H9 (cell line): ENCODE measurements at regions not wholly inside any gene's neighbourhood (a gene's known extent, or its start where the extent isn't known, plus 50 kb on each side); places are given as distances from the start of the nearest gene placed in this dataset.

Source experiments
- DNase-seq: peaks from one replicate; pipeline ENCODE4 v3.0.0-alpha.2; 2017
- H2AFZ ChIP-seq: one replicate; pipeline ENCODE4 v1.6.1; 2013; ENCODE audit warnings: mild to moderate bottlenecking, low read length, control low read depth, moderate library complexity
- H2AK5ac ChIP-seq: 2 replicates; pipeline ENCODE4 v1.6.1; 2013; ENCODE audit warnings: low read length, control low read depth, mixed read lengths; ENCODE audit not compliant: insufficient read length
- H2BK120ac ChIP-seq: one replicate; pipeline ENCODE4 v1.6.1; 2013; ENCODE audit warnings: low read depth, mild to moderate bottlenecking, low read length, control low read depth, inconsistent platforms; ENCODE audit not compliant: poor library complexity, severe bottlenecking
- H2BK12ac ChIP-seq: 2 replicates; pipeline ENCODE4 v1.6.1; 2013; ENCODE audit warnings: low read length, control low read depth, mixed read lengths, low read depth; ENCODE audit not compliant: insufficient read length
- H2BK15ac ChIP-seq: 2 replicates; pipeline ENCODE4 v1.6.1; 2013; ENCODE audit warnings: low read depth, low read length, control low read depth
- H2BK20ac ChIP-seq: one replicate; pipeline ENCODE4 v1.6.1; 2013; ENCODE audit warnings: low read depth, mild to moderate bottlenecking, low read length, control low read depth, inconsistent platforms; ENCODE audit not compliant: poor library complexity, severe bottlenecking
- H2BK5ac ChIP-seq: 2 replicates; pipeline ENCODE4 v1.6.1; 2013; ENCODE audit warnings: low read length, control low read depth, mixed read lengths; ENCODE audit not compliant: insufficient read length
- H3K14ac ChIP-seq: 2 replicates; pipeline ENCODE4 v1.6.1; 2013; ENCODE audit warnings: low read length, control low read depth; ENCODE audit not compliant: insufficient read depth
- H3K18ac ChIP-seq: 2 replicates; pipeline ENCODE4 v1.6.1; 2013; ENCODE audit warnings: low read depth, mild to moderate bottlenecking, mixed read lengths, low read length, control low read depth; ENCODE audit not compliant: insufficient read length
- H3K23ac ChIP-seq: 2 replicates; pipeline ENCODE4 v1.6.1; 2013; ENCODE audit warnings: low read length, control low read depth, mixed read lengths, low read depth; ENCODE audit not compliant: insufficient read length
- H3K23me2 ChIP-seq: 2 replicates; pipeline ENCODE4 v1.6.1; 2013; ENCODE audit warnings: low read depth, mild to moderate bottlenecking, mixed read lengths, low read length, control low read depth; ENCODE audit not compliant: insufficient read length, poor library complexity, severe bottlenecking
- H3K27ac ChIP-seq: 2 replicates; pipeline ENCODE4 v1.5.1; 2013; ENCODE audit warnings: low read length, control low read depth, mixed read lengths, low read depth; ENCODE audit not compliant: insufficient read length
- H3K27me3 ChIP-seq: 2 replicates; pipeline ENCODE4 v1.6.1; 2013; ENCODE audit warnings: low read length, control low read depth, inconsistent platforms; ENCODE audit not compliant: insufficient read depth
- H3K4ac ChIP-seq: 2 replicates; pipeline ENCODE4 v1.6.1; 2013; ENCODE audit warnings: low read depth, mild to moderate bottlenecking, control low read depth, inconsistent platforms, low read length, moderate library complexity
- H3K4me1 ChIP-seq: 2 replicates; pipeline ENCODE4 v1.6.1; 2013; ENCODE audit warnings: low read length, control low read depth, inconsistent platforms; ENCODE audit not compliant: insufficient read depth
- H3K4me2 ChIP-seq: 2 replicates; pipeline ENCODE4 v1.6.1; 2013; ENCODE audit warnings: low read length, control low read depth, mixed read lengths; ENCODE audit not compliant: insufficient read length, insufficient read depth
- H3K56ac ChIP-seq: 2 replicates; pipeline ENCODE4 v1.6.1; 2013; ENCODE audit warnings: low read depth, mild to moderate bottlenecking, mixed read lengths, low read length, control low read depth; ENCODE audit not compliant: insufficient read length
- H3K79me1 ChIP-seq: 2 replicates; pipeline ENCODE4 v1.6.1; 2013; ENCODE audit warnings: low read depth, mild to moderate bottlenecking, moderate library complexity, low read length, control low read depth, inconsistent platforms; ENCODE audit not compliant: insufficient read depth, poor library complexity, severe bottlenecking
- H3K79me2 ChIP-seq: 2 replicates; pipeline ENCODE4 v1.6.1; 2013; ENCODE audit warnings: low read length, control low read depth, inconsistent platforms; ENCODE audit not compliant: insufficient read depth
- H3K9ac ChIP-seq: 2 replicates; pipeline ENCODE4 v1.6.1; 2013; ENCODE audit warnings: low read length, control low read depth, mixed read lengths; ENCODE audit not compliant: insufficient read length; ENCODE audit errors: extremely low read depth
- H3K9me3 ChIP-seq: one replicate; pipeline ENCODE4 v1.6.1; 2013; ENCODE audit warnings: low read depth, low read length, inconsistent platforms; ENCODE audit not compliant: control insufficient read depth
- H3T11ph ChIP-seq: one replicate; pipeline ENCODE4 v1.6.1; 2013; ENCODE audit warnings: mild to moderate bottlenecking, low read length, control low read depth, inconsistent platforms
- H4K20me1 ChIP-seq: one replicate; pipeline ENCODE4 v1.6.1; 2013; ENCODE audit not compliant: control insufficient read depth, insufficient read length, insufficient read depth
- H4K5ac ChIP-seq: 2 replicates; pipeline ENCODE4 v1.6.1; 2013; ENCODE audit warnings: low read depth, mild to moderate bottlenecking, mixed read lengths, low read length, control low read depth; ENCODE audit not compliant: insufficient read length
- H4K8ac ChIP-seq: replicated peaks from 2 replicates; pipeline ENCODE4 v1.6.1; 2013; ENCODE audit warnings: low read length, control low read depth, mixed read lengths, low read depth; ENCODE audit not compliant: insufficient read length
- H4K91ac ChIP-seq: 2 replicates; pipeline ENCODE4 v1.6.1; 2013; ENCODE audit warnings: low read depth, mild to moderate bottlenecking, moderate library complexity, mixed read lengths, low read length, control low read depth; ENCODE audit not compliant: insufficient read length
- H3K27ac Mint-ChIP-seq, 3 experiments: 2 replicates in 2 of 3; 3 replicates in 1 of 3; pipeline ENCODE4 v1.8.0; 2020 to 2021; ENCODE audit warnings: mixed read lengths in 3 of 3, mild to moderate bottlenecking in 1 of 3, moderate library complexity in 1 of 3
- H3K27me3 Mint-ChIP-seq: 2 replicates; pipeline ENCODE4 v1.8.0; 2021; ENCODE audit warnings: low read depth, mild to moderate bottlenecking, moderate library complexity, mixed read lengths
- H3K36me3 Mint-ChIP-seq, 3 experiments: 2 replicates in 2 of 3; 3 replicates in 1 of 3; pipeline ENCODE4 v1.8.0; 2020 to 2021; ENCODE audit warnings: low read depth in 3 of 3, mixed read lengths in 3 of 3; ENCODE audit not compliant: insufficient read depth in 1 of 3
- H3K4me1 Mint-ChIP-seq, 2 experiments: 2 replicates each; pipeline ENCODE4 v1.8.0; 2020; ENCODE audit warnings: mixed read lengths in 2 of 2
- H3K4me3 Mint-ChIP-seq, 2 experiments: 2 replicates in 1 of 2; 3 replicates in 1 of 2; pipeline ENCODE4 v1.8.0; 2020 to 2021; ENCODE audit warnings: mild to moderate bottlenecking in 2 of 2, mixed read lengths in 2 of 2, moderate library complexity in 1 of 2
- H3K9me3 Mint-ChIP-seq, 2 experiments: 2 replicates in 1 of 2; 3 replicates in 1 of 2; pipeline ENCODE4 v1.8.0; 2020; ENCODE audit warnings: mild to moderate bottlenecking in 2 of 2, mixed read lengths in 2 of 2, moderate library complexity in 1 of 2
- WGBS: extraction: QIAGEN DNeasy Blood & Tissue Kit; methylation state at CpG from one replicate; pipeline ENCODE4 v1.1.7; 2013; ENCODE audit warnings: missing lambda C conversion rate, low lambda C conversion rate, mixed read lengths; ENCODE audit not compliant: insufficient read length; ENCODE audit errors: extremely low coverage; 5-methylcytosine and 5-hydroxymethylcytosine counted together
- TF ChIP-seq, protein P1 (sequence below): fragments of 200-600 bp; sonication (generic); conservative IDR thresholded peaks from 3 replicates; pipeline ENCODE4 v1.8.0; 2021; ENCODE audit warnings: antibody characterized with exemption, mild to moderate bottlenecking

DNA sequence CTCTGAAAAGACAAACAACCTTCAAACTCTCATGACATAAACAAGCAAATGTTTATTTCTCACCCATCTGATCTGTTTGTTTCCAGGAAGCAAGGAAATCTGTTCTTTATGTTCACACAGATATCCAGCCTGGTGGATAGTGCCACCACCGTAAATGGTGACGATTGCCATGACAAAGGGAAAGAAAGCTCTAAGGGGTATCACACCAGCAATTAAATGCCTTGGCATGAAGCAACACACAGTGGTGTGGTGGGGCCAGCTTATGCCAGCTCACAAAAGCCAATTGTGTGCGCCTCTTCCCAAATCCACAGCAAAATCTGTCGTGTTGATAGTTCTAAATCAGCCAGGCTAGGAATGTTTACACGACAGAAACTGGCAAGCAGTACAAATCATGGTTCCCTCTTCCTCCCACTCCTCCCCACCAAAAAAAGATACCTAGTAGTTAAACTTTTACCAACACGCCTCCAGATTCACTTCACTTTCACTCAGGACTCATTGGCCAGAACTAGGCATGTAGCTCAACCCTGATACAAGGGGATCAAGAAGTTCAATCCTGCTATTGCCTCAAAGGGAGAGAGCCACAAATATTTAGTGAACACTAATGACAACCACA is 189.2 kb upstream of the SLCO3A1 start:
- Histone ChIP-seq H3K9me3 (no peaks in the 10 kb centered on the region), H2BK120ac (no peak overlapping the region), H3K23ac (no peak overlapping the region), H2BK20ac (no peak overlapping the region), H4K20me1 (no peaks in the 10 kb centered on the region), H3K4me1 (no peaks in the 10 kb centered on the region), H3K18ac (no peak overlapping the region), H4K8ac (no peak overlapping the region), H3K27me3 (no peaks in the 10 kb centered on the region), H3K14ac (no peak overlapping the region), H3K4me2 (no peak overlapping the region), H2BK5ac (no peak overlapping the region), H3K56ac (no peak overlapping the region), H3K4ac (no peak overlapping the region), H3T11ph (no peak overlapping the region), H4K5ac (no peak overlapping the region), H4K91ac (no peak overlapping the region), H2AFZ (no peak overlapping the region), H2BK12ac (no peak overlapping the region), H3K79me2 (no peaks in the 10 kb centered on the region), H3K23me2 (no peaks in the 10 kb centered on the region), H3K79me1 (no peaks in the 10 kb centered on the region), H2AK5ac (no peak overlapping the region), H3K27ac (no peak overlapping the region), H3K9ac (no peak overlapping the region), H2BK15ac (no peak overlapping the region)
- no peaks in the 10 kb centered on the region for H3K36me3 Mint-ChIP-seq
- H3K27ac Mint-ChIP-seq = no peak overlapping the region
- no peaks in the 10 kb centered on the region for H3K27me3 Mint-ChIP-seq
- TF ChIP-seq, protein P1, sequence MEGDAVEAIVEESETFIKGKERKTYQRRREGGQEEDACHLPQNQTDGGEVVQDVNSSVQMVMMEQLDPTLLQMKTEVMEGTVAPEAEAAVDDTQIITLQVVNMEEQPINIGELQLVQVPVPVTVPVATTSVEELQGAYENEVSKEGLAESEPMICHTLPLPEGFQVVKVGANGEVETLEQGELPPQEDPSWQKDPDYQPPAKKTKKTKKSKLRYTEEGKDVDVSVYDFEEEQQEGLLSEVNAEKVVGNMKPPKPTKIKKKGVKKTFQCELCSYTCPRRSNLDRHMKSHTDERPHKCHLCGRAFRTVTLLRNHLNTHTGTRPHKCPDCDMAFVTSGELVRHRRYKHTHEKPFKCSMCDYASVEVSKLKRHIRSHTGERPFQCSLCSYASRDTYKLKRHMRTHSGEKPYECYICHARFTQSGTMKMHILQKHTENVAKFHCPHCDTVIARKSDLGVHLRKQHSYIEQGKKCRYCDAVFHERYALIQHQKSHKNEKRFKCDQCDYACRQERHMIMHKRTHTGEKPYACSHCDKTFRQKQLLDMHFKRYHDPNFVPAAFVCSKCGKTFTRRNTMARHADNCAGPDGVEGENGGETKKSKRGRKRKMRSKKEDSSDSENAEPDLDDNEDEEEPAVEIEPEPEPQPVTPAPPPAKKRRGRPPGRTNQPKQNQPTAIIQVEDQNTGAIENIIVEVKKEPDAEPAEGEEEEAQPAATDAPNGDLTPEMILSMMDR = no peak
- H3K9me3 Mint-ChIP-seq = no peaks in the 10 kb centered on the region
- DNase-seq = no peak
- no peak overlapping the region for H3K4me3 Mint-ChIP-seq
- WGBS = no CpG with 5 or more reads among the region's 6 CpGs
- no peaks in the 10 kb centered on the region for H3K4me1 Mint-ChIP-seq
